ENCODE measurements at regions not wholly inside any gene's neighbourhood (a gene's known extent, or its start where the extent isn't known, plus 50 kb on each side); places are given as distances from the start of the nearest gene placed in this dataset.
"Not testable (repeated sequence)": the region's sequence is repeated elsewhere in the genome, so short reads cannot be mapped to it uniquely, and the experiment has no call there.

DNA sequence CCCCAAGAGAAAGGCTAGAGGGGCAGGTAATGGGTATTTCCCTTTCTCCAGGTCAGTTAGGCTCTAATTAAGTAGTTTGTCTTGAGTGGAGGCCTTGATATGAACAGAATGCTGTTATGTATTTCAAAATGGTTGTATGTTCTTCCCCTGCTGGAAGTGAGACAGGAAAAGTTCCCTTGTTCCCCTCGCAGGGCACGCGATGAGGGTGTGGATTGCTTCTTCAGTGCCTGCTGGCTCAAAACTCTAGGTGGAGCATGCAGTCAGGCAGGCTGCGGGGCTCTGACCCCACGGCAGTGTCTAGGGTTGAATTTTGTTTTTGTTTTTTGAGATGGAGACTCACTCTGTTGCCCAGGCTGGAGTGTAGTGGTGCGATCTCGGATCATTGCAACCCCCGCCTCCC, 110.4 kb upstream of the XIST start:
- DNase-seq (ENCODE audit: low read depth in 3 of 3, low spot score in 1 of 3) = no peak

DNA sequence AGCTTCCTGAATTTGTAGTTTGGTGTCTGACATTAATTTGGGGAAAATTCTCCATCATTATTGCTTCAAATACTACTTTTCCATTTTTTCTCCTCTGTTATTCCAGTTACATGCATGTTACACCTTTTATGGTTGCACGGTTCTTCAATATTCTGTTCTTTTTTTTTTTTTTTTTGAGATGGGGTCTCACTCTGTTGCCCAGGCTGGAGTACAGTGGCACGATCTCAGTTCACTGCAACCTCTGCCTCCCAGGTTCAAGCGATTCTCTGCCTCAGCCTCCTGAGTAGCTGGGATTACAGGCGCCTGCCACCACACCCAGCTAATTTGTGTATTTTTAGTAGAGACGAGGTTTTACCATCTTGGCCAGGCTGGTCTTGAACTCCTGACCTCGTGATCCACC, 109.4 kb upstream of the XIST start:
- DNase-seq (ENCODE audit: low read depth in 3 of 3, low spot score in 1 of 3) = not testable (repeated sequence)

DNA sequence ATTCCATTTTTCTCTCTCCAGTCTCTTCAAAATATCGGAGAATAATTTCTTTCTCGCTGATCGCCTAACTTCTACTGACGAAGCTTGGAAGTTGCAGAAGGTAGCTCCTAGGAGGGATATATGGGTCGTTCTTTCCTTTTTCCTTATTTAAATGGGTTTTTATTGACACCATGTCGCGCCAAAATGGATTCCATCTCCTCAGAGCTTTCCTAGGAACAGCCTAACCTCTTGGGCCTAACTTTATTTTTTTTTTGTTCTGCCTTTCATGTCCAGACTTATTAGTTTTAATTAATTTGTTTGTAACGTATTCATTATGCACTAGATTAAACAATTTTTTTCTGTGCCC, 92.0 kb upstream of the XIST start:
- DNase-seq (ENCODE audit: low read depth in 3 of 3, low spot score in 1 of 3) = no peak

DNA sequence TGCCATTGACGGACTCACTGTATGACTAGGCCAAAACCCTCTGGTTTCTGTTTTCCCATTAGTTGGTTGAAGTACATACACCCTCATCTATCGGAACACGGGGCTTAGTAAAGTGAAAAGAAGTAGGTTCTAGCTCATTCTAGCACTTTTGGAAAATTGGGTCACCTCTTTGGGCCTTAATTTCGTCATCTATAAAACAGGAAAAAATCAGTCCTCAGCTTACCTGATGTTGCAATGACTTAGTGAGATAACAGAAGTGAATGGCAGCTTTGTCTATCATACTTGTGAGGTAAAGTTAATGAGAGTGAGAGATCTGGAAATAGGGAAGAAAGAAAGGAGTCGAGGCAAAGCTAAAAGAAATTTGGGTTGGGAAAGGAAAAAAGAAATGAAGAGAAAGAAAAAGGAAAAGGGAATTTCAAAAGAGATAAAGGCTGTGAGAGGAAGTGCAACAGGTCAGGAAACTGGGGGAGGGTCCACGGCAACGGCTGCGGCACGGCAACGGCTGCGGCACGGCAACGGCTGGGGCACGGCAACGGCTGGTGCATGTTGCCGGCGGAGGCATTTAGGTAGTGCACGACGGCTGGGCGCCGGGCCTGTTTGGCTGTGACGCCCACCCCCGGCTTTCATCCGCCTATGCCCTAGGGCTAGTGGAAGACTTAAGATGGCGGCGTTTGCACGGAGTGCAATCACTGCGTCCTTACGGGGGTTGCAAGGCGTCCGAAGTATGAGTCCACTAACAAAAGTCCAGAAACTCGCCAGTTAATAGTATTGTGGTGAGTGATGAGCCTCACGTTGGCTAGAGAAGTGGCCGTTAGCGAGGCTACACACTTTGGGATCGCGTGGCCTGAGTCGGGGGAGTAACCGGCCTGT, 91.4 kb upstream of the XIST start:
- DNase-seq (ENCODE audit: low read depth in 3 of 3, low spot score in 1 of 3) = peak; percentile 42 to 82 (median 70)

DNA sequence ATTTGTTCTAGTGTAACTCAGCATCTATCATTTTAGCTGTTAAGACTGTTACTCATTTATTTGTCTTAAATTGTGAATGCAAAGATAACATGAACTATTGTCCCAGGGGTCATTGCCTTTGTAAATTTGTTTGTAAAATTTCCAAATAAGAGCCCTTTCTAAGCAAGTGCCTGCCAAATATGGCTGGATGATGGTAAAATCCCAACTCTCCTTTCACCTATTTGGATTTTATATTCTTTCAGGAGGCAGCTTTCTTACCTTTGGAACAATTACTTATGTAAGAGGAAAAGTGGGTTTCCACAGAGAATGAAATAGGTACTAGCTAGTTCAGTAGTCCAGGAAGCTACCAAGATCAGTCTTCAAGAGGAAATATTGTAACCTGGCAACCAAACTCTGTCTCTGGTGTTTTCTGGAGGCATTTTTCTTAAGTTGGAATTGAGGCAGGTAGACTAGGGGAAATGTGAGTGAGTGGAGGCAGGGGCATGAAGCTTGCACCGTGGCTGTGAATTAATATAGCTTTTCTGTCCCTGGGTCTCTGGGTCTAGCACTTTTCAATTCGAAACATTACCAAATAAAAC, 88.5 kb upstream of the XIST start:
- DNase-seq (ENCODE audit: low read depth in 3 of 3, low spot score in 1 of 3) = no peak

DNA sequence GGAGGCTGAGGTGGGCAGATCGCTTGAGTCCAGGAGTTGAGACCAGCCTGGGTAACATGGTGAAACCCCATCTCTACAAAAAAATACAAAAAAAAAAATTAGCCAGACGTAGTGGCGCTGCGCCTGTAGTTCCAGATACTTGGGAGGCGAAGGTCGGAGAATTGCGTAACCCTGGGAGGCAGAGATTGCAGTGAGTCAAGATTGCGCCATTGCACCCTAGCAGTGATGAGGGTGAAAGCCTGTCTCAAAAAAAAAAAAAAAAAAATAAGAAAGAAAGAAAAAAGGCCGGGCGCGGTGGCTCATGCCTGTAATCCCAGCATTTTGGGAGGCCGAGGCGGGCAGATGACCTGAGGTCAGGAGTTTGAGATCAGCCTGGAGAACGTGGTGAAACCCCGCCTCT, 85.3 kb upstream of the XIST start:
- not testable (repeated sequence) for DNase-seq (ENCODE audit: low read depth in 3 of 3, low spot score in 1 of 3)

DNA sequence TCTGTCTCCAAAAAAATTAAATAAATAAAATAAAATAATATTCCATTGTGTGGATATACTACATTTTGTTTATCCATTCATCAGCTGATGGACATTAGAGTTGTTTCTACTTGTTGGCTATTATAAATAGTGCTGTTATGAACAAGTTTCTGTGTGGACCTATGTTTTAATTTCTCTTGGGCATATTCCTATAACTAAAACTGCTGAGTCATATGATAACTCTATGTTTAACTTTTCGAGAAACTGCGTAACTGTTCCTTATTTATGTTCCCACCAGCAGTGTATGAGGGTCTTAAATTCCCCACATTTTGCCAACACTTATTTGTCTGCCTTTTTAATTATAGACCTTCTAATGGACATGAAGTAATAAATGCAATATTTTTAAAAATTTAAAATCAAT, 80.0 kb upstream of the XIST start:
- DNase-seq (ENCODE audit: low read depth in 3 of 3, low spot score in 1 of 3) = no peak

DNA sequence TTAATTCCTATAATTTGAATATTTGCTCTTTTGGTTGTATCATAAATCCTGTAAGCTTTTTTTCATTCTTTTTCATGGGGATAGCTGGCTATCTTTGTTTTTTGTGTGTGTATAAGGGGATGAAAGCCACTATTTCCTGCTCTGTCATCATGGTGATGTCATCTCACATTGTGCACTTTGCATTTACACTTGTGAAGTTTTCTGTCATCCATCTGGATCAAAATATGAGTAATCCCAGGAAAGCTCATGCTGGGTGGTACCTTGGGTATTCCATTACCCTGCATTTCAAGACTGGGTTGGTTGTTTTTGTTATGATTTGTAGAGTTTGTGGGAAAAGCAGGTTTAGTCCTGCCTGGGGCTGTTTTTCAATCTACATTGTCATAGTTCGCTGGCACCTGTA, 77.8 kb upstream of the XIST start:
- DNase-seq (ENCODE audit: low read depth in 3 of 3, low spot score in 1 of 3) = no peak

DNA sequence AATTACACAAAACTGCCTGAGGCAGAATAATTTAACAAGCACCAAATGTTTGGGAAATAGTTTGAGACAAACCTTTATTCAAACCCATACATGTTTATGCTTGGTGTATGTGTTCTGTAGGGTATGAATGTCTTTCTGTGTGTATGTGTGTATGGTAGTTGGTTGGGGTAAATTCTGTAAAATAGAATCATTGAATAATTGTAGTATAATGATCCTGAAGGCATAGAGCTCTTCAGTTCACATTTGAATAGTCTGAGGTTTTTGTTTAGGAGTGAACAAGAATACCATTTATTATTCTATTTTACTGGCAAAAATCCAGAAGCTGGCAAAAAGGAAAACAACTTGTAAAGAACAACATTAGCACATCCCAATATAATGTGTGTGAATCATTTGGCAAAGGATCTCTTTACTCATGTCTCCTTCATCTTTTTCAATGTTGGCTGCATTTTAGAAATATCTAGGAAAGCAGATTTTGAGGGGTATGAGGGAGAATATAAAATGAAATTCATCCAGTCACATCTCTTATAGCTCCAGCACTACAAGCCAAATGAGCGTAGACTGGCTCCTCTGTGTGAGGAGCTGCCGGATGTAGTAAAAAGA, 70.4 kb upstream of the XIST start:
- no peak for DNase-seq (ENCODE audit: low read depth in 3 of 3, low spot score in 1 of 3)

DNA sequence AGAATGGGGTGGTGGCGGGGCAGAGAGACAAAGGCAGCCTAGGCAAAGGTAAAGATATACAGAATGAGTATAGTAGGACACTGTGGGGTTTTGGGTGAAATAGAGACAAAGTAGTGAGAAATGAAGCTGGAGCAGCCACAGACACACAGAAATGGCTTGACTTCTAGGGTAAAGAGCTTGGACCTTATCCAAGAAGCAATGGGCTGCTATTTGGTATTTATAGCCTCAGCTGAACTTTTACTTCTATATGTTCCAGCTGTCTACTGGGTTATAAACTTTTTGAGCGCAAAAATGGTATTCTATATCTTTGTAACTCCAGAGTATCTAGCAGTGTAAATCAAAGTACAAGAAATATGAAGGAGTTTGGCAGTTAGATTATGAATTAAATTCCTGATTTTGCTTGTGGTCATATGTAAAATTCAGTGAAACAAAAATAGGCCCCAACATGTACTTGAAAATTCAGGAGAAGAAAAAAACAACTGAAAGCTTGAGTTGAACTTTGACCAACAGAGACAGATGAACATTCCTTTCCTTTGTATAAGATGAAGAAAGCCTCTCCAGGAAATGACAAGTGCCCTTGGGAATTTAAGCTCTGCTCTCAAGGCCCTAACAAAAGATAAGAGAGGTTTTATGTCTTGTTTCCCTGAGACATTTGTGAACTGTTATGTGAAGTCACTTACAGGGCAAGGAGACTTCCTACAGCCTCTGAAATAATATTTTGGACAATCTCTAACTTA, 64.6 kb upstream of the XIST start:
- no peak for DNase-seq (ENCODE audit: low read depth in 3 of 3, low spot score in 1 of 3)

DNA sequence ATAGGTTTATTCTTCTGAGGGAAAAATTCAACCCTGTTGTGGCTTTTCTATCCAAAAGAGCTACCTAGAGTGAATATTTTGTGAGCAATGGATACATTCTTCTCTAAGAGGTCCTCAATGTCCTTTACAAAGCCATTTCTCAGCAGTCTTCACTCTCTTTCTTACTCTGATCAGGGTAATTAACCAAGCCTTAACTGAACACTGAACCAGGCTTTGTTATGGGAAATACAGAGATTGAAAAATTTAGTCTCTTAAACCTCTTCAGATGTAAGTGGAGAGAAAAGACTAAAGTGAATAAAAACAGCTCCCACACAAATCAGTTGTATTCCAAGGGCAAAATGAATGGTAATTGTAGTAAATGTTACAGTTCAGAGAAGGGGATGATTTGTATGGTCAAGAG, 64.0 kb upstream of the XIST start:
- no peak for DNase-seq (ENCODE audit: low read depth in 3 of 3, low spot score in 1 of 3)

DNA sequence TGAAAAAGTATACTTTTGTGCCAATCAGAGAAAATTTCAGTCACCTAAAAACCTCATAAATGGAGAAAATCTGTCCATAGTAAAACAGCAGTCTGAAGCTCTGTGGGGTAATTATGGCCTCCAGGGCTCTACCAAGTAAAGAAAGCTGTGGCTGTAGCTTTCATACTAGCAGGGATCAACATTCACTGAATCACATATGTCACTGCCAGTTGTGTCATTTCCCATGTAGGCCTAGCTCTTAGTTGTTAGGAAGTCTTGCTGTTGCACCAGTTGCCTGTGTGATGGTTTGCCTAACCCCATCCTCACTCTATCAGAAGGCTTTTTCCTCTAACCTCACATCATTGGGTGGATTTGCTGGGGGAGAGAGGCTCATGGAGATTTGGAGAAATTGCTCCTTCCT, 62.3 kb upstream of the XIST start:
- not testable (repeated sequence) for DNase-seq (ENCODE audit: low read depth in 3 of 3, low spot score in 1 of 3)

DNA sequence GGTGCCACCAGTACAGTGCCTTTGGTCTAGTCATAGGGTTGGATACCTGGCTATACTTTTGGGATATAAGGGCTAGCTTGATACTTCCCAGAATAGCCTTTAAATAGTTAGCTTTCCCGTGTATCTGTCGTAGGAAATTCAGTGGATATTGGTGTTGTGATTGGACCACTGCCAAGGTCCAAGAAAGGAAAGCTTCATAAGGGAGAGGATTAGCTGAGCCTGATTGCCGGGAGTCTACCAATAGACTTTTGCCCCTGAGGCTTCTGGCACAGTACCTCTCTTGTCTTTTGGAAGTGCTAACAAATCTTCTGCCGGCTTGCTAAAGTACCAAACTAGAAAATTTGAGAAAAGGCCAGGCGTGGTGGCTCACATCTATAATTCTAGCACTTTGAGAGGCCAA, 61.1 kb upstream of the XIST start:
- DNase-seq (ENCODE audit: low read depth in 3 of 3, low spot score in 1 of 3) = no peak

DNA sequence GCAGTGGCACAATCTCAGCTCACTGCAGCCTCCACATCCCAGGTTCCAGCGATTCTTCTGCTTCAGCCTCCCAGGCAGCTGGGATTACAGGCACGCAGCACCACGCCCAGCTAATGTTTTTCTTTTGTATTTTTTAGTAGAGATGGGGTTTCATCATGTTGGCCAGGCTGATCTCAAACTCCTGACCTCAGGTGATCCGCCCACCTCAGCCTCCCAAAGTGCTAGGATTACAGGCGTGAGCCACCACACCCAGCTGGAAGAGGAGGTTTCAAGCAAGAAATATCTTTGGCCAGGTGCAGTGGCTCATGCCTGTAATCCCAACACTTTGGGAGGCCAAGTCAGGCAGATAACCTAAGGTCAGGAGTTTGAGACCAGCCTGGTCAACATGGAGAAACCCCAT, 59.4 kb upstream of the XIST start:
- DNase-seq (ENCODE audit: low read depth in 3 of 3, low spot score in 1 of 3) = not testable (repeated sequence)

DNA sequence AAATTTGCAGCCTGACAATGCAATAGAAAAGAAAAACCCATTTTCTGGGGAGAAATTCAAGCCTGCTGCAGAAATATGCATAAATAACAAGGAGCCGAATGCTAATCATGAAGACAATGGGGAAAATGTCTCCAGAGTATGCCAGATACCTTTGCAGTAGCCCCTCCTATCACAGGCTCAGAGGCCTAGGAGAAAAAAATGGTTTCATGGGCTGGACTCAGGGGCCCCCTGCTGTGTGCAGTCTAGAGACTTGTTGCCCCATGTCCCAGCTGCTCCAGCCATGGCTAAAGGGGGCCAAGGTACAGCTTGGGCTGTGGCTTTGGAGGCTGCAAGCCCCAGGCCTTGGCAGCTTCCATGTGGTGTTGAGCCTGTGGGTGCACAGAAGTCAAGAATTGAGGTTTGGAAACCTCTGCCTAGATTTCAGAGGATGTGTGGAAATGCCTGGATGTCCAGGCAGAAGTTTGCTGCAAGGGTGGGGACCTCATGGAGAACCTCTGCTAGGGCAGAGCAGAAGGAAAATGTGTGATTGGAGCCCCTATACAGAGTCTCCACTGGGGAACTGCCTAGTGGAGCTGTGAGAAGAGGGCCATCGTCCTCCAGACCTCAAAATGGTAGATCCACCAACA, 53.3 kb upstream of the XIST start:
- not testable (repeated sequence) for DNase-seq (ENCODE audit: low read depth in 3 of 3, low spot score in 1 of 3)

DNA sequence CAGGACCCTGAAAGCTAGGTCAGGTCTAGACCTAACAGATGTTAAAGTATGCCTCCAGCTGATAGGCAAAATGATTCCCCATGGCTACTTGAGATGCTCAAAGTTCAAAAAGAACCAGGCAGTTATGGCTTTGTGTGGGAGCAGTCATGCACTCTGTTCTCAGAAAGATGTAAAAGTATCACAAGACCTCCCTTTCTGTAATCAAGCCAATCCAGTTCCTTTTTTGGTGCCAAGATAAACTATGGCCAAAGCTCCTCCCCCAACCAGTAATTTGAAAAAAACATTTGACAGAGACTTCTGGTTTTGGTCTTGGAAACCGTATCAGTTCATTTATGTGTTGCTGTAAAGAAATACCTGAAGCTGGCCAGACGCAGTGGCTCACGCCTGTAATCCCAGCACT, 51.4 kb upstream of the XIST start:
- no peak for DNase-seq (ENCODE audit: low read depth in 3 of 3, low spot score in 1 of 3)

All from stimulated activated CD4-positive, alpha-beta T cell treated with anti-CD3 and anti-CD28 coated beads, TNF-alpha, amount 100 ng/mL, for 1 hour (primary cell).